ENCODE measurements at regions not wholly inside any gene's neighbourhood (a gene's known extent, or its start where the extent isn't known, plus 50 kb on each side); places are given as distances from the start of the nearest gene placed in this dataset.

DNA sequence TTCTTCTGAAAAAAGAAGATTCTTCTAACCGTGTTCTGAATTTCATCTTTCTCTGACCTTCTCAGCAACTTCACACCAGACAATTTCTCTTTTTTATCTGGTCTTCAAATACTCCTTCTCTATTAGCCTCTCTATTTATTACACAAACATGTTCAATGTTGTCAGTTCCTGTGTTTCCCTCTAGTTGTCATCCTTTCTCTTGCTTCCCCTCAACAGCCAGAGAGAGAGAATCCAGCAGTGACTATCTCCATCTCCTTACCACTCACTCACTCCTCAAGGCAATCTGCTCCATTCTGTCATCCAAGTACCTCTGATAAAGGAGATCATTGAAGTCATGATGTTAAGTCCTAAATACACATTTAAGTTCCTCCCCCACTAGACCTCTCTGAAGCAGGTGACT is 491.9 kb upstream of the CHAC2 start:
- intact Hi-C loops (cut with micrococcal nuclease; ENCODE audit: unreplicated experiment) = no loop called here

DNA sequence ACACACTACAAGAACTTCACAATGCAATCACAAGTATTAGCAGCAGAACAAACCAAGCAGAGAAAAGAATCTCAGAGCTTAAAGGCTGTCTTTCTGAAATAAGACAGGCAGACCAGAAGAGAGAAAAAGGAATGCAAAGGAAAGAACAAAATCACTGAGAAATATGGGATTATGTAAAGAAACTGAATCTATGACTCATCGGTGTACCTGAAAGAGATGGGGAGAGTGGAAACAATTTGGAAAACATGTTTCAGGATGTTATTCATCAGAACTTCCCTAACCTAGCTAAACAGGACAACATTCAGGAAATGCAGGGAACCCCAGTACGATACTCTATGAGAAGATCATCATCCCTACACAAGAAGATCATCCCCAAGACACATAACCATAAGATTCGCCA is 499.0 kb upstream of the CHAC2 start:
- Histone ChIP-seq H3K4me3 (ENCODE audit: low read depth, low read length, poor library complexity, severe bottlenecking) (no peak overlapping the region), H3K9me3 (ENCODE audit: low read depth, low read length, poor library complexity, severe bottlenecking) (no peaks in the 10 kb centered on the region), H3K27ac (ENCODE audit: low read depth, low read length, poor library complexity, severe bottlenecking) (no peak overlapping the region), H3K4me1 (ENCODE audit: insufficient read depth, low read length, poor library complexity, severe bottlenecking) (no peaks in the 10 kb centered on the region), H3K36me3 (ENCODE audit: insufficient read depth, low read length, poor library complexity, severe bottlenecking) (no peaks in the 10 kb centered on the region), H3K27me3 (replicated peaks; ENCODE audit: insufficient read depth, low read depth, low read length, poor library complexity) (no peaks in the 10 kb centered on the region)
- no peak for DNase-seq (ENCODE audit: low spot score)
- CTCF ChIA-PET = no interaction called here
- intact Hi-C loops (cut with micrococcal nuclease; ENCODE audit: unreplicated experiment) = no loop called here
- no TSS peak for BruUV-seq (replicated peaks)
- POLR2A ChIA-PET (ENCODE audit: low non-redundant PET) = no interaction called here
- TF ChIP-seq, protein P1, sequence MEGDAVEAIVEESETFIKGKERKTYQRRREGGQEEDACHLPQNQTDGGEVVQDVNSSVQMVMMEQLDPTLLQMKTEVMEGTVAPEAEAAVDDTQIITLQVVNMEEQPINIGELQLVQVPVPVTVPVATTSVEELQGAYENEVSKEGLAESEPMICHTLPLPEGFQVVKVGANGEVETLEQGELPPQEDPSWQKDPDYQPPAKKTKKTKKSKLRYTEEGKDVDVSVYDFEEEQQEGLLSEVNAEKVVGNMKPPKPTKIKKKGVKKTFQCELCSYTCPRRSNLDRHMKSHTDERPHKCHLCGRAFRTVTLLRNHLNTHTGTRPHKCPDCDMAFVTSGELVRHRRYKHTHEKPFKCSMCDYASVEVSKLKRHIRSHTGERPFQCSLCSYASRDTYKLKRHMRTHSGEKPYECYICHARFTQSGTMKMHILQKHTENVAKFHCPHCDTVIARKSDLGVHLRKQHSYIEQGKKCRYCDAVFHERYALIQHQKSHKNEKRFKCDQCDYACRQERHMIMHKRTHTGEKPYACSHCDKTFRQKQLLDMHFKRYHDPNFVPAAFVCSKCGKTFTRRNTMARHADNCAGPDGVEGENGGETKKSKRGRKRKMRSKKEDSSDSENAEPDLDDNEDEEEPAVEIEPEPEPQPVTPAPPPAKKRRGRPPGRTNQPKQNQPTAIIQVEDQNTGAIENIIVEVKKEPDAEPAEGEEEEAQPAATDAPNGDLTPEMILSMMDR (conservative IDR thresholded peaks at IDR 0.05; ENCODE audit: low read depth, low read length) = no peak
- TF ChIP-seq EZH2 (IDR thresholded peaks at IDR 0.05; ENCODE audit: borderline replicate concordance, low read depth, low read length, poor library complexity, severe bottlenecking) = no peak

More for the DNA sequence above, 491.9 kb upstream of the CHAC2 start:
- BruUV-seq (replicated peaks) = no TSS peak
- POLR2A ChIA-PET (ENCODE audit: low non-redundant PET) = no interaction called here
- Histone ChIP-seq H3K9me3 (ENCODE audit: low read depth, low read length, poor library complexity, severe bottlenecking) (no peaks in the 10 kb centered on the region), H3K27ac (ENCODE audit: low read depth, low read length, poor library complexity, severe bottlenecking) (no peak overlapping the region), H3K36me3 (ENCODE audit: insufficient read depth, low read length, poor library complexity, severe bottlenecking) (no peaks in the 10 kb centered on the region), H3K4me3 (ENCODE audit: low read depth, low read length, poor library complexity, severe bottlenecking) (no peak overlapping the region), H3K4me1 (ENCODE audit: insufficient read depth, low read length, poor library complexity, severe bottlenecking) (no peaks in the 10 kb centered on the region), H3K27me3 (replicated peaks; ENCODE audit: insufficient read depth, low read depth, low read length, poor library complexity) (no peaks in the 10 kb centered on the region)
- CTCF ChIA-PET = no interaction called here
- TF ChIP-seq, protein P1 (conservative IDR thresholded peaks at IDR 0.05; ENCODE audit: low read depth, low read length) = no peak
- no peak for TF ChIP-seq EZH2 (IDR thresholded peaks at IDR 0.05; ENCODE audit: borderline replicate concordance, low read depth, low read length, poor library complexity, severe bottlenecking)
- no peak for DNase-seq (ENCODE audit: low spot score)

DNA sequence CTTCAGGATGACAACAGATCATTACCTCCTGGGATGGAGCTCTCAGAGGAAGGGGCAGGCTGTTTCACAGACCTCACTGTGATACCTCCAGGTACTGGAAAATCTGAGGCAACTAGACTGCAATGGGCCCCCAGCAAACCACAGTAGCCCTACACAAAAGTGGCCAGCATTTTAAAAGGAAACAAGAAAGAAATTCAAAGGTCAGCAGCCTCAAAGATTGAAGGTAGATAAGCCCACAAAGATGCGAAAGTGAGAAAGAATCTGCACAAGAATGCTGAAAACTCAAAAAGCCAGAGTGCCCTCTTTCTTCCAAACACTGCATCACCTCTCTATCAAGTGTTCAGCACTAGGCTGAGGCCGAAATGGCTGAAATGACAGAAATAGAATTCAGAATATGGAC is 499.5 kb upstream of the CHAC2 start:
- no peak overlapping the region for H3K27ac ChIP-seq (ENCODE audit: low read depth, low read length, poor library complexity, severe bottlenecking)
- CTCF ChIA-PET = no interaction called here
- DNase-seq (ENCODE audit: low spot score) = no peak
- no peak overlapping the region for H3K4me3 ChIP-seq (ENCODE audit: low read depth, low read length, poor library complexity, severe bottlenecking)
- POLR2A ChIA-PET (ENCODE audit: low non-redundant PET) = no interaction called here
- no peaks in the 10 kb centered on the region for H3K9me3 ChIP-seq (ENCODE audit: low read depth, low read length, poor library complexity, severe bottlenecking)
- H3K27me3 ChIP-seq (replicated peaks; ENCODE audit: insufficient read depth, low read depth, low read length, poor library complexity) = no peaks in the 10 kb centered on the region
- no peaks in the 10 kb centered on the region for H3K4me1 ChIP-seq (ENCODE audit: insufficient read depth, low read length, poor library complexity, severe bottlenecking)
- intact Hi-C loops (cut with micrococcal nuclease; ENCODE audit: unreplicated experiment) = no loop called here
- no TSS peak for BruUV-seq (replicated peaks)
- TF ChIP-seq, protein P1 (conservative IDR thresholded peaks at IDR 0.05; ENCODE audit: low read depth, low read length) = 0 out of 2 replicates have a peak, but pooled peaks have one; percentile 23
- no peak for TF ChIP-seq EZH2 (IDR thresholded peaks at IDR 0.05; ENCODE audit: borderline replicate concordance, low read depth, low read length, poor library complexity, severe bottlenecking)
- H3K36me3 ChIP-seq (ENCODE audit: insufficient read depth, low read length, poor library complexity, severe bottlenecking) = no peaks in the 10 kb centered on the region
